PC-3 (cell line): ENCODE measurements at regions not wholly inside any gene's neighbourhood (a gene's known extent, or its start where the extent isn't known, plus 50 kb on each side); places are given as distances from the start of the nearest gene placed in this dataset.

Experiments used
- ATAC-seq: fragments of 200-7000 bp; cut with Tn5 transposase; 2 replicates; pipeline ENCODE4 v1.9.1; 2020; ENCODE audit warnings: mild to moderate bottlenecking, moderate library complexity
- BruUV-seq: library from RNA; stranded (reverse); fragments of 400-500 nt; replicated peaks from 2 replicates; lab custom pipeline; 2021; lab: Mats Ljungman, UMichigan
- CTCF ChIA-PET: fragments of 300-600 bp; sonication (Branson Sonifier 250); formaldehyde crosslinking; loops from one replicate; lab custom pipeline; 2022; ENCODE audit warnings: antibody characterized with exemption; lab: Charles Lee
- POLR2A ChIA-PET: fragments of 300-600 bp; sonication (Branson Sonifier 250); formaldehyde crosslinking; loops from one replicate; lab custom pipeline; 2022; ENCODE audit warnings: antibody characterized with exemption; ENCODE audit not compliant: unreplicated experiment; lab: Charles Lee
- DNase-seq: peaks from one replicate; pipeline ENCODE4 v3.0.0-alpha.2; 2015
- H2AFZ ChIP-seq: fragments of 300-600 bp; sonication (generic); 2 replicates; pipeline ENCODE4 v1.6.0; 2016; ENCODE audit warnings: antibody characterized with exemption, low read length
- H3F3A ChIP-seq: fragments of 300-600 bp; sonication (generic); one replicate; pipeline ENCODE4 v1.6.0; 2017; ENCODE audit warnings: antibody characterized with exemption, low read length, control low read depth, mild to moderate bottlenecking; ENCODE audit not compliant: unreplicated experiment
- H3K27ac ChIP-seq: fragments of 300-600 bp; sonication (generic); 2 replicates; pipeline ENCODE4 v1.5.1; 2016; ENCODE audit warnings: mild to moderate bottlenecking, low read length
- H3K27me3 ChIP-seq: fragments of 300-600 bp; sonication (generic); 2 replicates; pipeline ENCODE4 v1.6.1; 2016; ENCODE audit warnings: low read length, mixed read lengths
- H3K36me3 ChIP-seq: fragments of 300-600 bp; sonication (generic); 2 replicates; pipeline ENCODE4 v1.6.1; 2016; ENCODE audit warnings: low read depth, mixed run types, low read length, mixed read lengths
- H3K4me1 ChIP-seq: fragments of 300-600 bp; sonication (generic); 2 replicates; pipeline ENCODE4 v1.5.1; 2016; ENCODE audit warnings: low read length; ENCODE audit not compliant: insufficient read depth
- H3K4me2 ChIP-seq: fragments of 300-600 bp; sonication (generic); 2 replicates; pipeline ENCODE4 v1.6.0; 2016; ENCODE audit warnings: low read length
- H3K4me3 ChIP-seq: fragments of 300-600 bp; sonication (generic); 2 replicates; pipeline ENCODE4 v1.5.1; 2016; ENCODE audit warnings: mild to moderate bottlenecking, low read length, mixed read lengths
- H3K79me2 ChIP-seq: fragments of 300-600 bp; sonication (generic); 2 replicates; pipeline ENCODE4 v1.6.1; 2017; ENCODE audit warnings: low read length, mixed read lengths
- H3K9ac ChIP-seq: fragments of 300-600 bp; sonication (generic); 2 replicates; pipeline ENCODE4 v1.6.0; 2016; ENCODE audit warnings: mild to moderate bottlenecking, low read length
- H3K9me2 ChIP-seq: fragments of 300-600 bp; sonication (generic); replicated peaks from 2 replicates; pipeline ENCODE4 v1.6.1; 2016; ENCODE audit warnings: mixed run types, low read length, mixed read lengths
- H3K9me3 ChIP-seq: fragments of 300-600 bp; sonication (generic); 2 replicates; pipeline ENCODE4 v1.6.1; 2016; ENCODE audit warnings: low read length, mixed read lengths
- H4K20me1 ChIP-seq: fragments of 300-600 bp; sonication (generic); 2 replicates; pipeline ENCODE4 v1.6.1; 2016; ENCODE audit warnings: low read length, mixed read lengths
- EZH2 ChIP-seq: fragments of 300-600 bp; sonication (generic); IDR thresholded peaks from one replicate; pipeline ENCODE4 v1.6.1; 2017; ENCODE audit warnings: antibody characterized with exemption, mild to moderate bottlenecking, low read length; ENCODE audit not compliant: unreplicated experiment
- EZH2phosphoT487 ChIP-seq: fragments of 300-600 bp; sonication (generic); IDR thresholded peaks from 2 replicates; pipeline ENCODE4 v1.6.1; 2018; ENCODE audit warnings: mild to moderate bottlenecking, antibody characterized with exemption, low read length, borderline replicate concordance
- intact Hi-C: fragments of 100-400 bp; cut with micrococcal nuclease; formaldehyde crosslinking; loops from 2 replicates; pipeline ENCODE4 v1.9.0; 2023
- TF ChIP-seq, protein P1 (sequence below): fragments of 300-600 bp; sonication (generic); conservative IDR thresholded peaks from 2 replicates; pipeline ENCODE4 v1.5.1; 2017; ENCODE audit warnings: antibody characterized with exemption, low read depth, mild to moderate bottlenecking, low read length

DNA sequence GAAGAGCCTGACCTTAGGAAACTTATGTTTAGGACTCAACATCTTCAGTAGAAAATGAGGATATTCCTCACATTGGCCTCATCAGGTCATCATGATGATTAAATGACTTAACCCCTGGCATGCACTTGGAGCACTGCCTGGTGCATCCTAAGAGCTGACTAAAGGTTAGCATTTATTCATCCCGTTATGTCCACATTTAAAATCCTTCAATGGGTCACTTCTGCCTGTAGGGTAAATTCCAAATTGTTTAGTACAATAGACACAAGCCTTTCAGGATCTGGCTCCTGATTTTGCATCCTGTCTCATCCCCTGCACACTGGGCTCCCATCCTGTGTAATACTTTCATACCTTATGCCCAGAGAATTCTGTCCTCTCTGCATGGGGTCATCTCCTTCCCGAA is 195.2 kb upstream of the MCTP2 start:
- no peak overlapping the region for H3K4me2 ChIP-seq
- BruUV-seq, result no TSS peak
- H4K20me1 ChIP-seq, result no peaks in the 10 kb centered on the region
- ChIA-PET POLR2A (no interaction called here), CTCF (no interaction called here)
- H2AFZ ChIP-seq, result no peak overlapping the region
- H3K36me3 ChIP-seq, result no peaks in the 10 kb centered on the region
- H3K9me2 ChIP-seq, result no peaks in the 10 kb centered on the region
- TF ChIP-seq EZH2phosphoT487, result no peak
- TF ChIP-seq, protein P1, sequence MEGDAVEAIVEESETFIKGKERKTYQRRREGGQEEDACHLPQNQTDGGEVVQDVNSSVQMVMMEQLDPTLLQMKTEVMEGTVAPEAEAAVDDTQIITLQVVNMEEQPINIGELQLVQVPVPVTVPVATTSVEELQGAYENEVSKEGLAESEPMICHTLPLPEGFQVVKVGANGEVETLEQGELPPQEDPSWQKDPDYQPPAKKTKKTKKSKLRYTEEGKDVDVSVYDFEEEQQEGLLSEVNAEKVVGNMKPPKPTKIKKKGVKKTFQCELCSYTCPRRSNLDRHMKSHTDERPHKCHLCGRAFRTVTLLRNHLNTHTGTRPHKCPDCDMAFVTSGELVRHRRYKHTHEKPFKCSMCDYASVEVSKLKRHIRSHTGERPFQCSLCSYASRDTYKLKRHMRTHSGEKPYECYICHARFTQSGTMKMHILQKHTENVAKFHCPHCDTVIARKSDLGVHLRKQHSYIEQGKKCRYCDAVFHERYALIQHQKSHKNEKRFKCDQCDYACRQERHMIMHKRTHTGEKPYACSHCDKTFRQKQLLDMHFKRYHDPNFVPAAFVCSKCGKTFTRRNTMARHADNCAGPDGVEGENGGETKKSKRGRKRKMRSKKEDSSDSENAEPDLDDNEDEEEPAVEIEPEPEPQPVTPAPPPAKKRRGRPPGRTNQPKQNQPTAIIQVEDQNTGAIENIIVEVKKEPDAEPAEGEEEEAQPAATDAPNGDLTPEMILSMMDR, result no peak
- no peak for TF ChIP-seq EZH2
- DNase-seq (peak; percentile 34), ATAC-seq (no peak)
- intact Hi-C loops, result no loop called here
- no peaks in the 10 kb centered on the region for H3K9me3 ChIP-seq
- H3K27me3 ChIP-seq, result peaks cover 10% of the 10 kb centered on the region
- H3F3A ChIP-seq, result no peaks in the 10 kb centered on the region
- H3K9ac ChIP-seq, result no peak overlapping the region
- no peak overlapping the region for H3K4me3 ChIP-seq
- H3K4me1 ChIP-seq, result no peaks in the 10 kb centered on the region
- H3K79me2 ChIP-seq, result no peaks in the 10 kb centered on the region
- H3K27ac ChIP-seq, result no peak overlapping the region

DNA sequence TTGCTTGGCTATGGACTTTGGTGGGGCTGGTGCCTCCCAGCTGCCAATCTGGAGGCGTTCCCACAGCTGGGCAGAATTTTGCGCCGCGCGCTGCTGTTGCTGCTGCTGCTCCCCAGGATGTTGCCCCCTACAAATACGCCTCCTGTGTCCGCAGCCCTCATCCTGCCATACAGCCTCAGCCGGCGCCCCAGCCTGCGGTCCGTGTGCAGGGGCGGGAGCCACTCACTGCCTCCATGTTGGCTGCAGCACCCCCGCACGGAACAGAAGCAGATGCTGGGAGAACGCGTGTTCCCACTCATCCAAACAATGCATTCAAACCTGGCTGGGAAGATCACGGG is 197.7 kb upstream of the MCTP2 start:
- Histone ChIP-seq H3K9me2 (no peaks in the 10 kb centered on the region), H2AFZ (no peak overlapping the region), H3K27me3 (peaks cover 13% of the 10 kb centered on the region), H4K20me1 (no peaks in the 10 kb centered on the region), H3K27ac (no peak overlapping the region), H3K4me1 (no peaks in the 10 kb centered on the region), H3K79me2 (no peaks in the 10 kb centered on the region), H3K4me2 (no peak overlapping the region), H3F3A (no peaks in the 10 kb centered on the region), H3K36me3 (no peaks in the 10 kb centered on the region), H3K9me3 (no peaks in the 10 kb centered on the region), H3K4me3 (no peak overlapping the region), H3K9ac (no peak overlapping the region)
- TF ChIP-seq, protein P1, result no peak
- TF ChIP-seq EZH2 (no peak), EZH2phosphoT487 (no peak)
- intact Hi-C loops, result no loop called here
- no peak for ATAC-seq
- BruUV-seq, result no TSS peak
- DNase-seq, result no peak
- ChIA-PET POLR2A (no interaction called here), CTCF (no interaction called here)

DNA sequence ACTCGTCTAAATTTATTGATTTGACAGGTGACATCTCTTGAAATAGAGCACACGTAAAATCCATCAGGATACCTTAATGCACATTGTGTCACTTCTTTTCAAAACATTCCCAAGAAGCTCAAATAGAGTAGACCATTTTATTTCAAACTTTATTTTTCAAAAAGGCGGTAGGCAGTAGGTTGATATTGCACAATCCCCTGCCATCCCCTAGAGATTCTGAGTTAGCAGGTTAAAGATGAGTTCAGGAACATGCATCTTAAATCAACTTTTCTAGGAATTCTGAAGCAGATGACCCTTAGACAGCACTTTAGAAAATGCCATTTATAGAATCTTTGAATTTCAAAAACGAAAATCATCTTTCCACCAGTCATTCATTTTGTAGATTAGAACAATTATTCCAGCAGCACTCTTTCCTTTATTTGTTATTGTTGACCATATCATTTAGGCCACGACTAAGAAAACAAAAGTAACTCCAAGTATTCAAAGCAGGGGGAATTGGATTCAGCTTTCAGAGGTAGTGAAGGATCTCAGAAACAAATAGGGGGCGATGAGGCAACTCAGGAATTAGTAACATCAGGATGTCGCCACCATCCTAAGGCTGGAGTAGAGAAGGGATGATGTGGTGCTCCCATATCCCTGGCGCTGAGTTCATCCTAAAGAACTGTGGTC is 198.2 kb upstream of the MCTP2 start:
- POLR2A ChIA-PET, result no interaction called here

More for the DNA sequence above, 198.2 kb upstream of the MCTP2 start:
- intact Hi-C loops, result no loop called here
- DNase-seq (no peak), ATAC-seq (no peak)
- no peak overlapping the region for H3K9ac ChIP-seq
- H3F3A ChIP-seq, result no peaks in the 10 kb centered on the region
- no peaks in the 10 kb centered on the region for H3K9me3 ChIP-seq
- no peaks in the 10 kb centered on the region for H3K9me2 ChIP-seq
- no peak for TF ChIP-seq EZH2
- TF ChIP-seq, protein P1, result no peak
- TF ChIP-seq EZH2phosphoT487, result no peak
- H3K36me3 ChIP-seq, result no peaks in the 10 kb centered on the region
- CTCF ChIA-PET, result no interaction called here
- H3K4me3 ChIP-seq, result no peak overlapping the region
- no peaks in the 10 kb centered on the region for H3K79me2 ChIP-seq
- H3K27me3 ChIP-seq, result peaks cover 13% of the 10 kb centered on the region
- no peaks in the 10 kb centered on the region for H3K4me1 ChIP-seq
- no peak overlapping the region for H3K4me2 ChIP-seq
- no peak overlapping the region for H2AFZ ChIP-seq
- no peaks in the 10 kb centered on the region for H4K20me1 ChIP-seq
- H3K27ac ChIP-seq, result no peak overlapping the region
- no TSS peak for BruUV-seq
